GM12878 (cell line): ENCODE measurements at regions not wholly inside any gene's neighbourhood (a gene's known extent, or its start where the extent isn't known, plus 50 kb on each side); places are given as distances from the start of the nearest gene placed in this dataset.

Source experiments
- ATF2 ChIP-seq: IDR thresholded peaks from 2 replicates; pipeline ENCODE4 v1.6.1; 2012; ENCODE audit warnings: low read length, inconsistent platforms
- ZBTB40 ChIP-seq: fragments of 450-650 bp; IDR thresholded peaks from 2 replicates; pipeline ENCODE4 v1.6.1; 2016; ENCODE audit warnings: mild to moderate bottlenecking, moderate library complexity, borderline replicate concordance
- TF ChIP-seq, protein P1 (sequence below): fragments of 450-650 bp; IDR thresholded peaks from 2 replicates; pipeline ENCODE4 v1.6.1; 2017; ENCODE audit warnings: mild to moderate bottlenecking, moderate library complexity

- TF ChIP-seq ATF2 (no peak), ZBTB40 (no peak)
- TF ChIP-seq, protein P1, sequence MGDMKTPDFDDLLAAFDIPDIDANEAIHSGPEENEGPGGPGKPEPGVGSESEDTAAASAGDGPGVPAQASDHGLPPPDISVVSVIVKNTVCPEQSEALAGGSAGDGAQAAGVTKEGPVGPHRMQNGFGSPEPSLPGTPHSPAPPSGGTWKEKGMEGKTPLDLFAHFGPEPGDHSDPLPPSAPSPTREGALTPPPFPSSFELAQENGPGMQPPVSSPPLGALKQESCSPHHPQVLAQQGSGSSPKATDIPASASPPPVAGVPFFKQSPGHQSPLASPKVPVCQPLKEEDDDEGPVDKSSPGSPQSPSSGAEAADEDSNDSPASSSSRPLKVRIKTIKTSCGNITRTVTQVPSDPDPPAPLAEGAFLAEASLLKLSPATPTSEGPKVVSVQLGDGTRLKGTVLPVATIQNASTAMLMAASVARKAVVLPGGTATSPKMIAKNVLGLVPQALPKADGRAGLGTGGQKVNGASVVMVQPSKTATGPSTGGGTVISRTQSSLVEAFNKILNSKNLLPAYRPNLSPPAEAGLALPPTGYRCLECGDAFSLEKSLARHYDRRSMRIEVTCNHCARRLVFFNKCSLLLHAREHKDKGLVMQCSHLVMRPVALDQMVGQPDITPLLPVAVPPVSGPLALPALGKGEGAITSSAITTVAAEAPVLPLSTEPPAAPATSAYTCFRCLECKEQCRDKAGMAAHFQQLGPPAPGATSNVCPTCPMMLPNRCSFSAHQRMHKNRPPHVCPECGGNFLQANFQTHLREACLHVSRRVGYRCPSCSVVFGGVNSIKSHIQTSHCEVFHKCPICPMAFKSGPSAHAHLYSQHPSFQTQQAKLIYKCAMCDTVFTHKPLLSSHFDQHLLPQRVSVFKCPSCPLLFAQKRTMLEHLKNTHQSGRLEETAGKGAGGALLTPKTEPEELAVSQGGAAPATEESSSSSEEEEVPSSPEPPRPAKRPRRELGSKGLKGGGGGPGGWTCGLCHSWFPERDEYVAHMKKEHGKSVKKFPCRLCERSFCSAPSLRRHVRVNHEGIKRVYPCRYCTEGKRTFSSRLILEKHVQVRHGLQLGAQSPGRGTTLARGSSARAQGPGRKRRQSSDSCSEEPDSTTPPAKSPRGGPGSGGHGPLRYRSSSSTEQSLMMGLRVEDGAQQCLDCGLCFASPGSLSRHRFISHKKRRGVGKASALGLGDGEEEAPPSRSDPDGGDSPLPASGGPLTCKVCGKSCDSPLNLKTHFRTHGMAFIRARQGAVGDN = no peak
These were observed 218.9 kb upstream of the SLITRK5 start (continued) for GRCh38 chr13:87452281-87452680.
